ENCODE measurements at regions not wholly inside any gene's neighbourhood (a gene's known extent, or its start where the extent isn't known, plus 50 kb on each side); places are given as distances from the start of the nearest gene placed in this dataset.

DNA sequence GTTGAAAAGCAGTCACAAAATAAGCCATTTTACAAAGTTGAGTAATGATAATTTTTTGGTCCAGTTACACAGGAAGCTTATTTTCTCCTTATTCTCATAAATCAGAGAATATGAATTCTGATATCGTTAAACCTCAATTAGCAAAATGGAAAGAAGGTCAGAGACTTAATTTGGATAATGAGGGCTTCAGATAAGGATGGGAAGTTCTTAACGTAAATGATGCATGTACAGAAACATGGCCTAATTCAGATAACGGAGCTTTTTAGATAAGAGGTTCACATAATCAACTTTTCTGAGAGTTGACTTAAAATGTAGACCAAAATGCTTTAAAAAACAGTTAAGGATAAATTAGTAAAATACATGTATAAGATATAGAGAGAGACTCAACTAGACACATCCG, 746.3 kb upstream of the SLC10A2 start:
- no peak for TF ChIP-seq POLR2A (IDR thresholded peaks at IDR 0.05)
- TF ChIP-seq, protein P1, sequence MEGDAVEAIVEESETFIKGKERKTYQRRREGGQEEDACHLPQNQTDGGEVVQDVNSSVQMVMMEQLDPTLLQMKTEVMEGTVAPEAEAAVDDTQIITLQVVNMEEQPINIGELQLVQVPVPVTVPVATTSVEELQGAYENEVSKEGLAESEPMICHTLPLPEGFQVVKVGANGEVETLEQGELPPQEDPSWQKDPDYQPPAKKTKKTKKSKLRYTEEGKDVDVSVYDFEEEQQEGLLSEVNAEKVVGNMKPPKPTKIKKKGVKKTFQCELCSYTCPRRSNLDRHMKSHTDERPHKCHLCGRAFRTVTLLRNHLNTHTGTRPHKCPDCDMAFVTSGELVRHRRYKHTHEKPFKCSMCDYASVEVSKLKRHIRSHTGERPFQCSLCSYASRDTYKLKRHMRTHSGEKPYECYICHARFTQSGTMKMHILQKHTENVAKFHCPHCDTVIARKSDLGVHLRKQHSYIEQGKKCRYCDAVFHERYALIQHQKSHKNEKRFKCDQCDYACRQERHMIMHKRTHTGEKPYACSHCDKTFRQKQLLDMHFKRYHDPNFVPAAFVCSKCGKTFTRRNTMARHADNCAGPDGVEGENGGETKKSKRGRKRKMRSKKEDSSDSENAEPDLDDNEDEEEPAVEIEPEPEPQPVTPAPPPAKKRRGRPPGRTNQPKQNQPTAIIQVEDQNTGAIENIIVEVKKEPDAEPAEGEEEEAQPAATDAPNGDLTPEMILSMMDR (IDR thresholded peaks at IDR 0.05): no peak
- 90 to 93% methylated on average over 4 of the region's 4 CpGs for WGBS, 2 donors
- H3K4me3 ChIP-seq (ENCODE audit: low read depth, poor library complexity, severe bottlenecking): no peak overlapping the region
- DNase-seq (ENCODE audit: low spot score in 2 of 2): no peak
- intact Hi-C loops (cut with DNase I; ENCODE audit: low total_unique reads): no loop called here

DNA sequence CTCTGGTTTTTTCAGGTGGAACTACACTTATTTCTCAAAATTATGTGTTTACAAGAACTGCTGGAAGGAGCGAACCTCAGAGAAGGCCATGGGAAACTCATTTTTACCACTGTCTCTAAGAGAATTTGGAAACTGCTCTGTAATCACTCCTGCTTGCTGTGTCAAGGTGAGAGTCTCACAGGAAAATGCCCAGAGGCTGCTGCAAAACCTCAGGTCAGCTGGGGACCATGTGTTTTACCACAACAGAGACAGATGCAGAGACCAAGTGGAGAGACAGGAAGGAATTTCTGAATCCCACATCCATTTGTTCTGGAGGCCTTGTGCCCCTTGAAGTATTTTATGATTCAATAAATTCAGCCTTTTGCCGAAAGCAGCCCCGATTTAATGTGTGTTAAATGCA, 743.8 kb upstream of the SLC10A2 start:
- intact Hi-C loops (cut with DNase I; ENCODE audit: low total_unique reads): no loop called here
- H3K4me3 ChIP-seq (ENCODE audit: low read depth, poor library complexity, severe bottlenecking): no peak overlapping the region
- TF ChIP-seq, protein P1 (IDR thresholded peaks at IDR 0.05): no peak
- no peak for TF ChIP-seq POLR2A (IDR thresholded peaks at IDR 0.05)
- WGBS, 2 donors: 81 to 85% methylated on average over 3 of the region's 3 CpGs
- DNase-seq (ENCODE audit: low spot score in 2 of 2): no peak

DNA sequence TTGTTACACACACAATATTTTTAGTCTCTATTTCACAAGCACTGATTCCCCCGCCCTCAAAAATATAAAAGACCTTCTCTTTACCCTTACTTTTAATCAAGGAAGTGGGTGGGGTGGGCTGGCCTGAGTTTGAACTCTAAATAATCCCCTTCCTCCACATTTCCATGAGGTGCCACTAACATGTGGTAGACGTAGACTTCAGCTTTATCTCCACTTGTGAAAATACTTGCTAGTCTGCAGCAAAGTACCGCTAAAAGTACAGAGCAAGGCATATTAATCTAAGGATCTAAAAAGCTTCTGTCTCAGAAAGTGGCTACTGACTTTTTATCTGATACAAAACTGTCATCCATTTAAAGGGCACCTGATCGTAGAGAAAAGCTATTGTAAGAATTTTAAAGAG, 739.6 kb upstream of the SLC10A2 start:
- H3K4me3 ChIP-seq (ENCODE audit: low read depth, poor library complexity, severe bottlenecking): no peak overlapping the region
- 64 to 68% methylated on average over 4 of the region's 4 CpGs for whole genome bisulfite sequencing, 2 donors
- TF ChIP-seq, protein P1 (IDR thresholded peaks at IDR 0.05): no peak
- no peak for TF ChIP-seq POLR2A (IDR thresholded peaks at IDR 0.05)
- DNase-seq (ENCODE audit: low spot score in 2 of 2): no peak
- intact Hi-C loops (cut with DNase I; ENCODE audit: low total_unique reads): no loop called here

DNA sequence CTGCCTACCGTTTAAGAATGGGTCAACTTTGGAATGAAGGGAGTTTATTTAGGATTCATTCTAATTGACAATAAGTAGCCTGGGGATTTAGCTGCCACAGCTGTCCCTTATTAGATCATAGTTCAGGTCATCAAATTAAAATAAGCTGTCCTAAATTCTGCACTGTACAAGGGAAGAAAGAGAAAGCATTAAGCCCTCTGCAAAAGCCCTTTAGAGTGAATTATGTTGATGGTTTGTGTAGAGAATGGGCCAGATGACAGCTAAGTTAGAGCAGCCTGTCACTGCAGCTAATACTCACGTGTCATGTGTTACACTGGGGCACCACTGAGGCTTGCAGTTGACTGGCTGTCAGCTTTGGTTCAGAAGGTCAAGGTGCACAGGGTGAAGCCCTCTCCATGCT, 737.1 kb upstream of the SLC10A2 start:
- WGBS, 2 donors: 26 to 34% methylated on average over 2 of the region's 2 CpGs

DNA sequence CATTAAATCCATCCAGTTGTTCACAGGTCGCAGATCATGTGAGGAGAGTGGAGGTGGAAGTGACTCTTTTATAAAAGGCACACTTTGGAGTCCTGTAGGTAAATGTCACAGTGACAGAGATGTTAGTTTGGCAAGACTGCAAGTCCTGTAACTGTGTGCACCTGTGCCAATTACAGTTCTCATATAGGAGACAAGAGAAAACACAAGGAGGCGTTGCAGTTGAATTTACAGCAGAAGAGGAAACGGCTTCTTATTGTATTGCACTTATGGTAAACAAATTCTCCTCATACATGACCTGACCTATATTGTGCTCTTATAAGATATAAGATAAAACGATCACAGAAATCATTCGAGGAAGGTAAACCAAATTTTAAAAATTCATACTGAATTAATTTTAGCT, 732.8 kb upstream of the SLC10A2 start:
- H3K4me3 ChIP-seq (ENCODE audit: low read depth, poor library complexity, severe bottlenecking): no peak overlapping the region
- TF ChIP-seq POLR2A (IDR thresholded peaks at IDR 0.05): no peak
- TF ChIP-seq, protein P1 (IDR thresholded peaks at IDR 0.05): no peak
- WGBS, 2 donors: 70 to 72% methylated on average over 5 of the region's 5 CpGs
- intact Hi-C loops (cut with DNase I; ENCODE audit: low total_unique reads): no loop called here
- no peak for DNase-seq (ENCODE audit: low spot score in 2 of 2)

More for the DNA sequence above, 737.1 kb upstream of the SLC10A2 start:
- TF ChIP-seq, protein P1 (IDR thresholded peaks at IDR 0.05): no peak
- no peak for TF ChIP-seq POLR2A (IDR thresholded peaks at IDR 0.05)
- no peak overlapping the region for H3K4me3 ChIP-seq (ENCODE audit: low read depth, poor library complexity, severe bottlenecking)
- DNase-seq (ENCODE audit: low spot score in 2 of 2): no peak
- intact Hi-C loops (cut with DNase I; ENCODE audit: low total_unique reads): no loop called here

DNA sequence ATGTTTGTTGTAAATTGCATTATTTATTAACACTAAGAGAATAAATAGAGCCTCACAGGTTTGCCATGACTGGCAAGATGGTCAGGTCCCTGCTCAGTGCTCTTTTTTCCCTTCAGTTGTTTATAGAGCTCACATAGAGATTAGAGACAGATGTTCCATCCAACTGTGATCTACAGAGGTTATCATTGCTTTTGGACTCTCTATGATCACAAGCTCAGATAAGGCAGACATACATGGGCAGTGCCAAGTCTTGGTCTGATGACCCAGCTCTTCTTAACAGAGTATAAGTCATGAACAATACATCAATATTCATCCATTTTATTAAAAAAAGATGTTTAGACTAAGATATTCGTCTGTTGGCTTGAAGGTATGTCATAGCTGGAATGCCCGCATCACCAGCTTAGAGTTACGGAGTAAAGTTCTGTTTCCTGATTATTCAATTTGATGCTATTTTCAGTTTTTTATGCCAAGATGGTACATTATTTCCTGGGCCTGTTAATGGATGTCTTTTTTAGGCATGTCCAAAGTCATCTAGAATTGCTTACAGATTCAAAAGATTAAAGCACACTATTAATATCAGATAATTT, 729.8 kb upstream of the SLC10A2 start:
- H3K4me3 ChIP-seq (ENCODE audit: low read depth, poor library complexity, severe bottlenecking): no peak overlapping the region
- intact Hi-C loops (cut with DNase I; ENCODE audit: low total_unique reads): no loop called here
- no peak for DNase-seq (ENCODE audit: low spot score in 2 of 2)
- no peak for TF ChIP-seq POLR2A (IDR thresholded peaks at IDR 0.05)
- TF ChIP-seq, protein P1 (IDR thresholded peaks at IDR 0.05): no peak
- 62 to 72% methylated on average over 3 of the region's 3 CpGs for WGBS, 2 donors

All from lower leg skin (tissue), 4 donors.